ENCODE measurements at regions not wholly inside any gene's neighbourhood (a gene's known extent, or its start where the extent isn't known, plus 50 kb on each side); places are given as distances from the start of the nearest gene placed in this dataset.

GRCh38 chr13:111954661-111955411 is 112.1 kb upstream of the SOX1 start:
- DNase-seq: no peak

GRCh38 chr13:111955412-111956065 is 111.4 kb upstream of the SOX1 start:
- DNase-seq: no peak

GRCh38 chr13:111956261-111957151 is 110.4 kb upstream of the SOX1 start:
- DNase-seq: no peak

- no peak for DNase-seq
These were observed 109.0 kb upstream of the SOX1 start for GRCh38 chr13:111957913-111958450.

GRCh38 chr13:111958612-111959395 is 108.1 kb upstream of the SOX1 start:
- no peak for DNase-seq

GRCh38 chr13:111960152-111960772 is 106.7 kb upstream of the SOX1 start:
- no peak for DNase-seq

- no peak for DNase-seq
These were observed 105.7 kb upstream of the SOX1 start for GRCh38 chr13:111961236-111961635.

- DNase-seq: no peak
These were observed 105.2 kb upstream of the SOX1 start for GRCh38 chr13:111961651-111962192.

GRCh38 chr13:111962431-111962891 is 104.5 kb upstream of the SOX1 start:
- DNase-seq: no peak

GRCh38 chr13:111963031-111963430 is 103.9 kb upstream of the SOX1 start:
- DNase-seq: no peak

GRCh38 chr13:111964411-111965035 is 102.4 kb upstream of the SOX1 start:
- no peak for DNase-seq

GRCh38 chr13:111965466-111966214 is 101.3 kb upstream of the SOX1 start:
- DNase-seq: no peak

- no peak for DNase-seq
These were observed 100.0 kb upstream of the SOX1 start for GRCh38 chr13:111966933-111967332.

GRCh38 chr13:111967572-111968201 is 99.3 kb upstream of the SOX1 start:
- DNase-seq: no peak

GRCh38 chr13:111968336-111969010 is 98.5 kb upstream of the SOX1 start:
- no peak for DNase-seq

GRCh38 chr13:111969551-111970135 is 97.3 kb upstream of the SOX1 start:
- no peak for DNase-seq

- DNase-seq: no peak
These were observed 96.3 kb upstream of the SOX1 start for GRCh38 chr13:111970494-111971141.
